Tibial nerve (tissue), 4 donors: ENCODE measurements at regions not wholly inside any gene's neighbourhood (a gene's known extent, or its start where the extent isn't known, plus 50 kb on each side); places are given as distances from the start of the nearest gene placed in this dataset.

Source experiments
- DNase-seq, 2 donors: peaks; one replicate each; pipeline ENCODE4 v3.0.0-alpha.2; 2019; ENCODE audit warnings: low spot score in 2 of 2
- H3K27ac ChIP-seq, 4 donors: fragments of 200-600 bp; sonication (generic) in 3 of 4; one replicate each; pipeline ENCODE4 v1.5.1; 2017 to 2019; ENCODE audit warnings: mild to moderate bottlenecking in 1 of 4
- H3K27me3 ChIP-seq, 2 donors: fragments of 200-600 bp; sonication (generic) in 1 of 2; one replicate each; pipeline versions ENCODE4 v1.5.1 to v1.6.0; 2017 to 2019
- H3K36me3 ChIP-seq, 3 donors: fragments of 200-600 bp; sonication (generic); one replicate each; pipeline ENCODE4 v1.5.1; 2018 to 2019
- H3K4me1 ChIP-seq, 4 donors: fragments of 200-600 bp; sonication (generic) in 3 of 4; one replicate each; pipeline ENCODE4 v1.5.1; 2017 to 2019
- H3K4me3 ChIP-seq, 4 donors: fragments of 200-600 bp; sonication (generic) in 3 of 4; one replicate each; pipeline ENCODE4 v1.5.1; 2017 to 2019; ENCODE audit warnings: mild to moderate bottlenecking in 1 of 4, moderate library complexity in 1 of 4
- H3K9me3 ChIP-seq, 4 donors: fragments of 200-600 bp; sonication (generic) in 3 of 4; one replicate each; pipeline ENCODE4 v1.5.1; 2017 to 2019
- CTCF ChIP-seq, 5 experiments: fragments of 200-600 bp in 3 of 5; fragments of 450-650 bp in 2 of 5; sonication (generic) in 3 of 5; IDR thresholded peaks; one replicate each; pipeline ENCODE4 v1.5.1; 2016 to 2019; ENCODE audit warnings: antibody characterized with exemption in 5 of 5, mild to moderate bottlenecking in 3 of 5, moderate library complexity in 2 of 5
- EP300 ChIP-seq, 2 donors: sonication (generic); formaldehyde crosslinking; IDR thresholded peaks; one replicate each; pipeline ENCODE4 v1.6.1; 2017; ENCODE audit warnings: antibody characterized with exemption in 2 of 2, mild to moderate bottlenecking in 1 of 2
- POLR2A ChIP-seq, 2 donors: fragments of 450-650 bp; IDR thresholded peaks; one replicate each; pipeline ENCODE4 v1.6.1; 2017; ENCODE audit warnings: antibody characterized with exemption in 2 of 2, mild to moderate bottlenecking in 2 of 2, moderate library complexity in 2 of 2
- whole genome bisulfite sequencing, 2 donors: methylation state at CpG; one replicate each; pipeline ENCODE4 v1.1.5; 2018; 5-methylcytosine and 5-hydroxymethylcytosine counted together

GRCh38 chr11:80194016-80194415 lies 753.2 kb upstream of the TENM4 start:
- Histone ChIP-seq H3K4me1 (no peaks in the 10 kb centered on the region), H3K9me3 (no peaks in the 10 kb centered on the region), H3K27me3 (no peaks in the 10 kb centered on the region), H3K36me3 (no peaks in the 10 kb centered on the region), H3K27ac (no peak overlapping the region), H3K4me3 (no peak overlapping the region)
- 74 to 76% methylated on average over 1 of the region's 1 CpG for WGBS, 2 donors
- DNase-seq = no peak
- no peak for TF ChIP-seq EP300 (IDR thresholded peaks at IDR 0.05)
- no peak for TF ChIP-seq CTCF (IDR thresholded peaks at IDR 0.05)
- TF ChIP-seq POLR2A (IDR thresholded peaks at IDR 0.05) = no peak

GRCh38 chr11:80188076-80188627 lies 747.3 kb upstream of the TENM4 start:
- H3K4me3 ChIP-seq = no peak overlapping the region
- WGBS, 2 donors = 25 to 30% methylated on average over 2 of the region's 2 CpGs
- H3K27me3 ChIP-seq = no peaks in the 10 kb centered on the region
- no peaks in the 10 kb centered on the region for H3K9me3 ChIP-seq
- DNase-seq = no peak
- no peaks in the 10 kb centered on the region for H3K4me1 ChIP-seq
- H3K27ac ChIP-seq = no peak overlapping the region
- TF ChIP-seq POLR2A (IDR thresholded peaks at IDR 0.05) = no peak
- TF ChIP-seq EP300 (IDR thresholded peaks at IDR 0.05) = no peak
- H3K36me3 ChIP-seq = no peaks in the 10 kb centered on the region

- TF ChIP-seq CTCF (IDR thresholded peaks at IDR 0.05) (no peak), POLR2A (IDR thresholded peaks at IDR 0.05) (no peak), EP300 (IDR thresholded peaks at IDR 0.05) (no peak)
- WGBS, 2 donors = 77 to 87% methylated on average over 3 of the region's 3 CpGs
- no peak overlapping the region for H3K27ac ChIP-seq
- H3K4me3 ChIP-seq = no peak overlapping the region
- no peak for DNase-seq
- H3K27me3 ChIP-seq = no peaks in the 10 kb centered on the region
- H3K9me3 ChIP-seq = no peaks in the 10 kb centered on the region
- no peaks in the 10 kb centered on the region for H3K36me3 ChIP-seq
- no peaks in the 10 kb centered on the region for H3K4me1 ChIP-seq
Observed at GRCh38 chr11:80186692-80187091, 745.9 kb upstream of the TENM4 start.

GRCh38 chr11:80182901-80183300 lies 742.1 kb upstream of the TENM4 start:
- Histone ChIP-seq H3K27me3 (no peaks in the 10 kb centered on the region), H3K4me1 (no peaks in the 10 kb centered on the region), H3K36me3 (no peaks in the 10 kb centered on the region), H3K9me3 (no peaks in the 10 kb centered on the region), H3K27ac (no peak overlapping the region), H3K4me3 (no peak overlapping the region)
- TF ChIP-seq EP300 (IDR thresholded peaks at IDR 0.05) (no peak), POLR2A (IDR thresholded peaks at IDR 0.05) (no peak), CTCF (IDR thresholded peaks at IDR 0.05) (no peak)
- WGBS, 2 donors = 62 to 71% methylated on average over 3 of the region's 3 CpGs
- DNase-seq = no peak

GRCh38 chr11:80173371-80174136 lies 732.7 kb upstream of the TENM4 start:
- no peak for TF ChIP-seq EP300 (IDR thresholded peaks at IDR 0.05)
- no peak for TF ChIP-seq CTCF (IDR thresholded peaks at IDR 0.05)
- TF ChIP-seq POLR2A (IDR thresholded peaks at IDR 0.05) = no peak
- no peak overlapping the region for H3K4me3 ChIP-seq
- H3K4me1 ChIP-seq = no peaks in the 10 kb centered on the region
- 70 to 85% methylated on average over 3 of the region's 3 CpGs for WGBS, 2 donors
- no peak overlapping the region for H3K27ac ChIP-seq
- DNase-seq = no peak
- peaks cover 0 to 9% (median 0%) of the 10 kb centered on the region in 4 donors for H3K9me3 ChIP-seq
- H3K27me3 ChIP-seq = no peaks in the 10 kb centered on the region
- no peaks in the 10 kb centered on the region for H3K36me3 ChIP-seq
